ENCODE measurements at regions not wholly inside any gene's neighbourhood (a gene's known extent, or its start where the extent isn't known, plus 50 kb on each side); places are given as distances from the start of the nearest gene placed in this dataset.
"Not testable (repeated sequence)": the region's sequence is repeated elsewhere in the genome, so short reads cannot be mapped to it uniquely, and the experiment has no call there.

DNA sequence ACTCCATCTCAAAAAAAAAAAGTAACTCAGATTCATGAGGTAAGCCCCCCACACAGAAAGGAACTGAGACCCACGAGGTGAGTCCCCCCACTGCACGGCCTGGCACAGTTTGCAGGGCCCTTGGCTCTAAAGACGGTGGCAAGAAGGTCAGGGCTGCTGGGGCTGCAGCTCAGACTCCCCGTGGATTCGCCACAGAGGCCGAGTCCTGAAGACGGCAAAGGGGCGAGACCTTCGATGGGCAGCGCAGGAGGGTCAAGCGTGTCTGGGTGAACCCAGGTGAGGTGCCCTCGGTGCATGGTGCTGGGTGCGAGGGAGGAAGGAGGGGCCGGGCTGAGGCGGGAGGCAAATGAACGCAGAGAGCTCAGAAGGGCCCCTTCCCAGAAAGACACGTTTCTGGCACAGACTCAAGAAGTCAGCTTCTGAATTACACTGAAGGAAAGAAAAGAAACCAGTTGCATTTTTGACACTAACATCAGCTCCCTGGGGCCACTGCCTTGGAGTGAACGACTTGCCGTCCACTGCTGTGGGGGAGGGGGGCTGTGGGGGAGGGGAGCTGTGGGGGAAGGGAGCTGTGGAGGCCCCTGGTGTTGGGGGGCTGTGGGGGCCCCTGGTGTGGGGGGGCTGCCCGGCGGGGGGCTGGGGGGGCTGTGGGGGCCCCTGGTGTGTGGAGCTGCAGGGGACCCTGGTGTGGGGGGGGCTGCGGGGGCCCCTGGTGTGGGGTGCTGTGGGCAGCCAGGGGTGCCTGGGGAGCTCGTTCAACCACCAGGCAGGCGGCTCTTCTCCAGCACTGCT, 69.8 kb upstream of the METRNL start:
- no peak overlapping the region for H3K27ac ChIP-seq
- H3K4me1 ChIP-seq: no peaks in the 10 kb centered on the region
- no peaks in the 10 kb centered on the region for H3K36me3 ChIP-seq
- no peaks in the 10 kb centered on the region for H3K27me3 ChIP-seq
- H3K4me3 ChIP-seq: no peak overlapping the region
- DNase-seq: no peak
- TF ChIP-seq POLR2A (IDR thresholded peaks at IDR 0.05): no peak
- TF ChIP-seq, protein P1, sequence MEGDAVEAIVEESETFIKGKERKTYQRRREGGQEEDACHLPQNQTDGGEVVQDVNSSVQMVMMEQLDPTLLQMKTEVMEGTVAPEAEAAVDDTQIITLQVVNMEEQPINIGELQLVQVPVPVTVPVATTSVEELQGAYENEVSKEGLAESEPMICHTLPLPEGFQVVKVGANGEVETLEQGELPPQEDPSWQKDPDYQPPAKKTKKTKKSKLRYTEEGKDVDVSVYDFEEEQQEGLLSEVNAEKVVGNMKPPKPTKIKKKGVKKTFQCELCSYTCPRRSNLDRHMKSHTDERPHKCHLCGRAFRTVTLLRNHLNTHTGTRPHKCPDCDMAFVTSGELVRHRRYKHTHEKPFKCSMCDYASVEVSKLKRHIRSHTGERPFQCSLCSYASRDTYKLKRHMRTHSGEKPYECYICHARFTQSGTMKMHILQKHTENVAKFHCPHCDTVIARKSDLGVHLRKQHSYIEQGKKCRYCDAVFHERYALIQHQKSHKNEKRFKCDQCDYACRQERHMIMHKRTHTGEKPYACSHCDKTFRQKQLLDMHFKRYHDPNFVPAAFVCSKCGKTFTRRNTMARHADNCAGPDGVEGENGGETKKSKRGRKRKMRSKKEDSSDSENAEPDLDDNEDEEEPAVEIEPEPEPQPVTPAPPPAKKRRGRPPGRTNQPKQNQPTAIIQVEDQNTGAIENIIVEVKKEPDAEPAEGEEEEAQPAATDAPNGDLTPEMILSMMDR (IDR thresholded peaks at IDR 0.05): no peak
- intact Hi-C loops (cut with DNase I; ENCODE audit: low total_unique reads): no loop called here
- no peaks in the 10 kb centered on the region for H3K9me3 ChIP-seq

DNA sequence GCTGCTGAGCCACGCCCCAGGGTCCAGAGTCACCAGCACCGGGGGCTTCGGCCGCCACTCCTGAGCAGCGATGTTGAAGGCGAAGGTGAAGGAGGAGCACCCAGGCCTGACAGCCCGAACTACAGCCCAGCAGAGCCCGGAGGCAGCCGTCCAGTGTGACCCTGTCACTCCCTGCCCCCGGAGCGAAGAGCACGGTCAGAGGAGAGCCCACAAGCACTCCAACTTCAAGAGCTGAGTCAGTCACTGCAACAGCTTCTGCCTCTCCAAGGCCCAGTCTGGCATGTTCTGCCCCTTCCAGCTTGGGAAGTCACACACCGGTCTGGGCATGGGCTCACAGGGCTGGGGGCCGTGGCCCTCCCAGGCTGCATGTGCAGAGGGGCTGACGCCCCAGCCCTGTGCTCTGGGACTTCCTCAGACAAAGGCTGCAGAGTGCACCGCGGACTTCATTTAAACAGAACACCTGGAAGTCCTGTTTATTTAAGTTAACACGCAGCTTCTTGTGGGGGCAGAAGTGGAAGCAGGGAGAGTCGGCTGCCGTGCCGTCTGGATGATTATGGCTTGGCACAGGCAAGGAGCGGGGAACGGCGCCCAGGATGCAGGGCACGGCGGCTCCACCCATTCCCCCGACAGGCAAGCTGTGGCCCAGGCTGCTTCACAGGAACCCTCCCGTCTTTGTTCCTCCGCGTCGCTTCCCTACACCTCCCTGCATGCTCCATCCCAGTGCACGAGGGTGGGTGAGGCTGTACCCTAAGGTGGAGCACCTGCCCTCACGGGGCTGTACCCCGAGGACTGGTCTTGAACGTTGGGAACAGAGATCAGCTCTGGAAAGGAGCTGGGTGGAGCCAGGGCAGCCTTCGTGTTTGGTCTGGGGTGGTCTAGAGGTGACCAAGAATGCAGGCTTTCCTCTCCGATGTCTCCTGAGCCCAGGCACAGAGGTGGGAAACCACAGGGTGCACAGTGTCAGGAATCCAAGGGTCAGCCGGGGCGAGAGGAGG, 68.9 kb upstream of the METRNL start:
- no peaks in the 10 kb centered on the region for H3K9me3 ChIP-seq
- DNase-seq: peak in 1 of 2 donors; percentile 11
- intact Hi-C loops (cut with DNase I; ENCODE audit: low total_unique reads): no loop called here
- no peaks in the 10 kb centered on the region for H3K27me3 ChIP-seq
- no peak for TF ChIP-seq POLR2A (IDR thresholded peaks at IDR 0.05)
- TF ChIP-seq, protein P1 (IDR thresholded peaks at IDR 0.05): no peak
- no peaks in the 10 kb centered on the region for H3K36me3 ChIP-seq
- H3K4me3 ChIP-seq: no peak overlapping the region
- no peak overlapping the region for H3K27ac ChIP-seq
- no peaks in the 10 kb centered on the region for H3K4me1 ChIP-seq

DNA sequence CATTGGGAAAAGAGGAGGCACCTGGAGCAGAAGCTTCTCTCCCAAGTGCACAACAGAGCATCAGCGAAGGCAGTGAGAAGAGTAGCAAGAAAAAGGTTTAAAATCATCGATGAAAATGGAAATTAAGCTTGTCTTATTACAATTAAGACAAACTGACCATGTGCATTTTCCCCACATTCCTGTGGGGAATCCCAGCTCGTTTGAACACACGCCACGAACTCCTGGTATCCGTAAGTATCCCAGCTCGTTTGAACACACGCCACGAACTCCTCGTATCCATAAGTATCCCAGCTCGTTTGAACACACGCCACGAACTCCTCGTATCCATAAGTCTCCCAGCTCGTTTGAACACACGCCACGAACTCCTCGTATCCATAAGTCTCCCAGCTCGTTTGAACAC, 67.7 kb upstream of the METRNL start:
- H3K27me3 ChIP-seq; H3K4me3 ChIP-seq; DNase-seq; H3K36me3 ChIP-seq; H3K4me1 ChIP-seq; H3K27ac ChIP-seq; H3K9me3 ChIP-seq; intact Hi-C loops (cut with DNase I; ENCODE audit: low total_unique reads): not testable (repeated sequence)

DNA sequence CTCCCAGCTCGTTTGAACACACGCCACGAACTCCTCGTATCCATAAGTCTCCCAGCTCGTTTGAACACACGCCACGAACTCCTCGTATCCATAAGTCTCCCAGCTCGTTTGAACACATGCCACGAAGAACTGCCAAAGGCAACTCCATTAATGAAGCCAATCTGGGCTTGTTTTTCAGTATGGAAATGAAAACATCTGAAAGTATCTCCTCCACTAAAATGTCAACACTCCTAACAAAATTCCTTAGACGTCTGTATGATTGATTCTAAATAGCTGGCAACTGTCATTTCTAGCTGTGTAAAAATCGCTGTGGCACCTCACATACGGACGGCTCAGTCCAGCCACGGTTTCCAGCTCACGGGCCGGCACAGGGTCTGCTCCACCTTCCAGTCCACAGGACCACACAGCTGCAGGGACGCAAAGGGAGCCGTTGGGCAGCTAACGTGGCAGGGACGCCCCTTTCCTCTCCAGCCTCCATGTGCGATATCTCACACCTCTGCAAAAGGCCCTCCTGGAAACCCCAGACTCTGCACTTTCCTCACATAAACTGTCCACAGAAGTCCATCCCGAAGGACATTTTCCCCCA, 67.1 kb upstream of the METRNL start:
- TF ChIP-seq, protein P1 (IDR thresholded peaks at IDR 0.05): no peak
- TF ChIP-seq POLR2A (IDR thresholded peaks at IDR 0.05): no peak
- Histone ChIP-seq H3K36me3 (no peaks in the 10 kb centered on the region), H3K27ac (no peak overlapping the region), H3K9me3 (no peaks in the 10 kb centered on the region), H3K4me1 (no peaks in the 10 kb centered on the region), H3K27me3 (no peaks in the 10 kb centered on the region), H3K4me3 (no peak overlapping the region)
- no peak for DNase-seq
- intact Hi-C loops (cut with DNase I; ENCODE audit: low total_unique reads): no loop called here

DNA sequence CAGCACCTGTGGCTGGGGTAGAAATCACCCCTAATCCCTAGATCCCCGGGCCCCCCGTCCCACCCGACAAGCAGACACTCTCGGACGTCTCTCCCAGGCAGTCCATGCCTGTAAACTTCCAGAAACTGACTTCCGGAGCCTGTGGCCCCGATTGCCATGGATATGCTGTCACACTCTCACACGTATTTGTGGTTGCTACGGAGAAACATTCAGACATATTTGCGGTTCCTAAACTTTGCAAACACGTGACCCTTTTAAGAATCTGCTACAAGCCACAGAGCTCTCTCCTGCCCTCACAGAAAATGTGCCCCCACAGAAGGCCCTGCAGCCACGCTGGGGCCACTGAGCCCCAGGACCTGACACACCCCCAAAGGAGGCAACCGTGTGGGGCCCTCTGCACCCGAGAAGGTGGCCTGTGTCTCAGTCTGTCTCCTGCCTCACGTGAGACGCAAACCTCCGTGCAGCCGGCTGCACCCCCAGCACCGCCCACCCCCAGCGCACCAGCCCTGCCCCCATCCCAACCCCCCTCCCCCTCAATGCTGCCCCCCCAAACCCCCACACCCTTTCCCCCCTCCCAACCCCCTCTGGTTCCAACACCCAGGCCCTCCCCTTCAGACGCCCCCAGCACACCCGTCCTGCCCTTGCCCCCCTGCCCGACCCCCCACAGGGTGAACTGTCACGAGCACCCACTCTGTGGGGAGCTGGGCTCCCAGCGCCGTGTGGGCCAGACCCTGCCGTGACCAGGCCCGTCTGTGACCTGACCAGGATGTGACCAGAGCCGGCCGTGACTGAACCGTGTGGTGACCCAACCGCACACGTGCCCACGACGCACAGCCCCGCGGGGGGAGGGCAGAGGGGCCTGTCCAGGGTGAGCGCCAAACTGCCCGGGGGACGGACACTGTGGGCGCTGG, 66.3 kb upstream of the METRNL start:
- TF ChIP-seq, protein P1 (IDR thresholded peaks at IDR 0.05): no peak
- TF ChIP-seq POLR2A (IDR thresholded peaks at IDR 0.05): no peak

More for the DNA sequence above, 66.3 kb upstream of the METRNL start:
- Histone ChIP-seq H3K36me3 (no peaks in the 10 kb centered on the region), H3K4me3 (no peak overlapping the region), H3K27me3 (no peaks in the 10 kb centered on the region), H3K9me3 (no peaks in the 10 kb centered on the region), H3K4me1 (no peaks in the 10 kb centered on the region), H3K27ac (no peak overlapping the region)
- DNase-seq: no peak
- intact Hi-C loops (cut with DNase I; ENCODE audit: low total_unique reads): no loop called here
